B cell (primary cell): ENCODE measurements at regions not wholly inside any gene's neighbourhood (a gene's known extent, or its start where the extent isn't known, plus 50 kb on each side); places are given as distances from the start of the nearest gene placed in this dataset.

Experiments used
- EZH2 ChIP-seq: IDR thresholded peaks from 2 replicates; pipeline ENCODE4 v1.6.1; 2012; ENCODE audit warnings: borderline replicate concordance, low read depth, mild to moderate bottlenecking, moderate library complexity, low read length; ENCODE audit not compliant: insufficient read depth, poor library complexity, severe bottlenecking
- TF ChIP-seq, protein P1 (sequence below): fragments of 200-600 bp; IDR thresholded peaks from one replicate; pipeline ENCODE4 v1.8.0; 2022; ENCODE audit warnings: antibody characterized with exemption, mild to moderate bottlenecking

GRCh38 chr22:22078329-22078728 lies 95.7 kb upstream of the TOP3B start:
- TF ChIP-seq, protein P1, sequence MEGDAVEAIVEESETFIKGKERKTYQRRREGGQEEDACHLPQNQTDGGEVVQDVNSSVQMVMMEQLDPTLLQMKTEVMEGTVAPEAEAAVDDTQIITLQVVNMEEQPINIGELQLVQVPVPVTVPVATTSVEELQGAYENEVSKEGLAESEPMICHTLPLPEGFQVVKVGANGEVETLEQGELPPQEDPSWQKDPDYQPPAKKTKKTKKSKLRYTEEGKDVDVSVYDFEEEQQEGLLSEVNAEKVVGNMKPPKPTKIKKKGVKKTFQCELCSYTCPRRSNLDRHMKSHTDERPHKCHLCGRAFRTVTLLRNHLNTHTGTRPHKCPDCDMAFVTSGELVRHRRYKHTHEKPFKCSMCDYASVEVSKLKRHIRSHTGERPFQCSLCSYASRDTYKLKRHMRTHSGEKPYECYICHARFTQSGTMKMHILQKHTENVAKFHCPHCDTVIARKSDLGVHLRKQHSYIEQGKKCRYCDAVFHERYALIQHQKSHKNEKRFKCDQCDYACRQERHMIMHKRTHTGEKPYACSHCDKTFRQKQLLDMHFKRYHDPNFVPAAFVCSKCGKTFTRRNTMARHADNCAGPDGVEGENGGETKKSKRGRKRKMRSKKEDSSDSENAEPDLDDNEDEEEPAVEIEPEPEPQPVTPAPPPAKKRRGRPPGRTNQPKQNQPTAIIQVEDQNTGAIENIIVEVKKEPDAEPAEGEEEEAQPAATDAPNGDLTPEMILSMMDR: no peak
- no peak for TF ChIP-seq EZH2
